ENCODE measurements at regions not wholly inside any gene's neighbourhood (a gene's known extent, or its start where the extent isn't known, plus 50 kb on each side); places are given as distances from the start of the nearest gene placed in this dataset.

DNA sequence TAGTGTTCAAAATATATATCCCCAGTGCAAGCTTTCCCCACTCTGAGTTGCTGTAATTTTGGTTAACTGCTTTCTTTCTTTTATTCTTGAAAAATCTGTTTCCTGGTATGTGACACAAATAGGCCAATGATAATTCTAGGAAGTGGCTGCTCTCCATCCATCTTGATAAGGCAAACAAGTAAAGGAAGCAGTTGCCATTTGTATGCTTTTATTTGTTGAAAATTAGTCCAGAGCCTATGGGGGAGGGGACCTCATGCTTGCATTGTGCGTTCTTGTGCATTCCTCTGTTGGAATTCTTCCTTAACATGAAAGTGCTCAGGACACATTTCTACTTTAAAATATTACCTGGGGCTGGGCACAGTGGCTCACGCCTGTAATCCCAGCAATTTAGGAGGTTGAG lies 111.2 kb upstream of the FSHR start:
- TF ChIP-seq, protein P1, sequence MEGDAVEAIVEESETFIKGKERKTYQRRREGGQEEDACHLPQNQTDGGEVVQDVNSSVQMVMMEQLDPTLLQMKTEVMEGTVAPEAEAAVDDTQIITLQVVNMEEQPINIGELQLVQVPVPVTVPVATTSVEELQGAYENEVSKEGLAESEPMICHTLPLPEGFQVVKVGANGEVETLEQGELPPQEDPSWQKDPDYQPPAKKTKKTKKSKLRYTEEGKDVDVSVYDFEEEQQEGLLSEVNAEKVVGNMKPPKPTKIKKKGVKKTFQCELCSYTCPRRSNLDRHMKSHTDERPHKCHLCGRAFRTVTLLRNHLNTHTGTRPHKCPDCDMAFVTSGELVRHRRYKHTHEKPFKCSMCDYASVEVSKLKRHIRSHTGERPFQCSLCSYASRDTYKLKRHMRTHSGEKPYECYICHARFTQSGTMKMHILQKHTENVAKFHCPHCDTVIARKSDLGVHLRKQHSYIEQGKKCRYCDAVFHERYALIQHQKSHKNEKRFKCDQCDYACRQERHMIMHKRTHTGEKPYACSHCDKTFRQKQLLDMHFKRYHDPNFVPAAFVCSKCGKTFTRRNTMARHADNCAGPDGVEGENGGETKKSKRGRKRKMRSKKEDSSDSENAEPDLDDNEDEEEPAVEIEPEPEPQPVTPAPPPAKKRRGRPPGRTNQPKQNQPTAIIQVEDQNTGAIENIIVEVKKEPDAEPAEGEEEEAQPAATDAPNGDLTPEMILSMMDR (IDR thresholded peaks at IDR 0.05) = no peak
- no peak for TF ChIP-seq EZH2 (IDR thresholded peaks at IDR 0.05; ENCODE audit: borderline replicate concordance, insufficient read depth, low read depth, low read length, poor library complexity, severe bottlenecking)

Data from B cell (primary cell).